Panc1 (cell line): ENCODE measurements at regions not wholly inside any gene's neighbourhood (a gene's known extent, or its start where the extent isn't known, plus 50 kb on each side); places are given as distances from the start of the nearest gene placed in this dataset.

Source experiments
- ATAC-seq: fragments of 200-7000 bp; cut with Tn5 transposase; 2 replicates; pipeline ENCODE4 v1.9.1; 2020; ENCODE audit warnings: mild to moderate bottlenecking, moderate library complexity
- BruUV-seq: library from RNA; stranded (reverse); fragments of 400-500 nt; replicated peaks from 2 replicates; lab custom pipeline; 2021; lab: Mats Ljungman, UMichigan
- CTCF ChIA-PET: fragments of 300-600 bp; sonication (Branson Sonifier 250); formaldehyde crosslinking; loops from one replicate; lab custom pipeline; 2022; ENCODE audit warnings: antibody characterized with exemption; lab: Charles Lee
- POLR2A ChIA-PET: fragments of 300-600 bp; sonication (Branson Sonifier 250); formaldehyde crosslinking; loops from one replicate; lab custom pipeline; 2022; ENCODE audit warnings: antibody characterized with exemption; lab: Charles Lee
- DNase-seq: peaks from one replicate; pipeline ENCODE4 v3.0.0-alpha.2; 2010; ENCODE audit warnings: low read depth, low spot score
- H3K27ac ChIP-seq: 2 replicates; pipeline ENCODE4 v1.5.1; 2011; ENCODE audit warnings: mild to moderate bottlenecking, low read length, inconsistent platforms
- H3K27me3 ChIP-seq: fragments of 200-500 bp; sonication (Bioruptor generic); 2 replicates; pipeline ENCODE4 v1.6.0; 2014; ENCODE audit warnings: low read length, inconsistent platforms; ENCODE audit not compliant: control insufficient read depth, insufficient read depth
- H3K36me3 ChIP-seq: fragments of 200-500 bp; sonication (Bioruptor generic); 2 replicates; pipeline ENCODE4 v1.5.1; 2014; ENCODE audit warnings: inconsistent platforms, mild to moderate bottlenecking, low read length, moderate library complexity; ENCODE audit not compliant: control insufficient read depth, insufficient read depth
- H3K4me1 ChIP-seq: 2 replicates; pipeline ENCODE4 v1.5.1; 2011; ENCODE audit warnings: inconsistent platforms, mild to moderate bottlenecking, low read length, moderate library complexity; ENCODE audit not compliant: control insufficient read depth, insufficient read depth
- H3K4me3 ChIP-seq, 2 experiments: 2 replicates each; pipeline ENCODE4 v1.5.1; 2011 to 2012; ENCODE audit warnings: low read depth in 2 of 2, low read length in 2 of 2, mild to moderate bottlenecking in 2 of 2, inconsistent platforms in 1 of 2, moderate library complexity in 1 of 2
- H3K9me3 ChIP-seq: fragments of 200-500 bp; sonication (Bioruptor generic); 2 replicates; pipeline ENCODE4 v1.5.1; 2014; ENCODE audit warnings: low read depth, mild to moderate bottlenecking, inconsistent platforms, low read length, moderate library complexity; ENCODE audit not compliant: control insufficient read depth, insufficient read depth
- POLR2AphosphoS5 ChIP-seq: IDR thresholded peaks from 2 replicates; pipeline ENCODE4 v1.6.1; 2012; ENCODE audit warnings: mild to moderate bottlenecking, low read depth, low read length, moderate library complexity
- SIN3A ChIP-seq: IDR thresholded peaks from 2 replicates; pipeline ENCODE4 v1.6.1; 2012; ENCODE audit warnings: low read depth, mild to moderate bottlenecking, low read length, moderate library complexity, borderline replicate concordance; ENCODE audit not compliant: insufficient read depth
- TCF7L2 ChIP-seq: IDR thresholded peaks from 2 replicates; pipeline ENCODE4 v1.6.1; 2011; ENCODE audit warnings: mild to moderate bottlenecking, low read depth, low read length, inconsistent platforms
- in situ Hi-C: cut with HindIII; loops from 2 replicates; pipeline ENCODE4 v1.10.0; 2016; ENCODE audit warnings: low sequenced_read_pairs, low pct_unique_long_range_greater_than_20kb
- intact Hi-C: fragments of 100-400 bp; cut with micrococcal nuclease; formaldehyde crosslinking; loops from one replicate; pipeline ENCODE4 v1.10.0; 2022; ENCODE audit not compliant: unreplicated experiment
- TF ChIP-seq, protein P1 (sequence below): fragments of 450-650 bp; IDR thresholded peaks from 2 replicates; pipeline ENCODE4 v1.5.1; 2017; ENCODE audit warnings: mild to moderate bottlenecking
- TF ChIP-seq, protein P2 (sequence below), 2 experiments: IDR thresholded peaks; 2 replicates each; pipeline ENCODE4 v1.6.1; 2011 to 2012; ENCODE audit warnings: low read depth in 2 of 2, control low read depth in 1 of 2, low read length in 1 of 2, mild to moderate bottlenecking in 1 of 2, moderate library complexity in 1 of 2; ENCODE audit not compliant: insufficient read depth in 1 of 2

DNA sequence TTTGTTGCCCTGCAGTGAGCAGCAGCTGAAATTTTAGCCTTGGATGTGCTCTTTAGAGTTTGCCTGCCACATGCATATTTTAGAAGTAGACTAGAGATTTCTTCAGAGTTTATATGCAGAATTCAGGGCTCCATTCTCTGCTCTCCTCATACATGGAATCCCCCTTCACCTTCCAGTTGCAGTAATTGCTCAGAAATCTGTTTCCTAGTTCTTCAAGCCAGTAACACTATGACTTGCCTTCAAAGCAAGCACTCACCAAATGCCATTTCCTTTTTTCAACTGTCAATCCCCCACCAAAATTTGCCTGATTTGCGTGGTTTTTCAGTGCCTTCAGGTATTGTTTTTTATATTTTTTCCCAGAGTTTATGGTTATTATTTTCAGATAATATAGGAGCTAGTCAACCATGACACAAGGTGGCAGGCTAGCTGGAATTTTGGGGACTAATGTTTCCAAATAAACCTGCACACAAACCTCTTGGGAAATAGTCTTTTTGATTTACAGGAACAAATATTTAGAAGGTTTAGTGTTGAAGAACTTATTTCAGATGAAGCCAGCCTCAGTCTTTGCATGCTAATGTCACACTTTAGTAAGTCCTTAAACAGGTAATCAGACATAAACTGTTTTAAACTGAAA lies 79.2 kb downstream of the ASCL1 start:
- H3K27me3 ChIP-seq = no peaks in the 10 kb centered on the region
- in situ Hi-C loops (no loop called here), intact Hi-C loops (no loop called here)
- H3K4me1 ChIP-seq = no peaks in the 10 kb centered on the region
- no peak overlapping the region for H3K27ac ChIP-seq
- DNase-seq (no peak), ATAC-seq (no peak)
- ChIA-PET POLR2A (no interaction called here), CTCF (no interaction called here)
- TF ChIP-seq TCF7L2 (no peak), POLR2AphosphoS5 (no peak)
- TF ChIP-seq, protein P1, sequence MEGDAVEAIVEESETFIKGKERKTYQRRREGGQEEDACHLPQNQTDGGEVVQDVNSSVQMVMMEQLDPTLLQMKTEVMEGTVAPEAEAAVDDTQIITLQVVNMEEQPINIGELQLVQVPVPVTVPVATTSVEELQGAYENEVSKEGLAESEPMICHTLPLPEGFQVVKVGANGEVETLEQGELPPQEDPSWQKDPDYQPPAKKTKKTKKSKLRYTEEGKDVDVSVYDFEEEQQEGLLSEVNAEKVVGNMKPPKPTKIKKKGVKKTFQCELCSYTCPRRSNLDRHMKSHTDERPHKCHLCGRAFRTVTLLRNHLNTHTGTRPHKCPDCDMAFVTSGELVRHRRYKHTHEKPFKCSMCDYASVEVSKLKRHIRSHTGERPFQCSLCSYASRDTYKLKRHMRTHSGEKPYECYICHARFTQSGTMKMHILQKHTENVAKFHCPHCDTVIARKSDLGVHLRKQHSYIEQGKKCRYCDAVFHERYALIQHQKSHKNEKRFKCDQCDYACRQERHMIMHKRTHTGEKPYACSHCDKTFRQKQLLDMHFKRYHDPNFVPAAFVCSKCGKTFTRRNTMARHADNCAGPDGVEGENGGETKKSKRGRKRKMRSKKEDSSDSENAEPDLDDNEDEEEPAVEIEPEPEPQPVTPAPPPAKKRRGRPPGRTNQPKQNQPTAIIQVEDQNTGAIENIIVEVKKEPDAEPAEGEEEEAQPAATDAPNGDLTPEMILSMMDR = no peak
- TF ChIP-seq, protein P2, sequence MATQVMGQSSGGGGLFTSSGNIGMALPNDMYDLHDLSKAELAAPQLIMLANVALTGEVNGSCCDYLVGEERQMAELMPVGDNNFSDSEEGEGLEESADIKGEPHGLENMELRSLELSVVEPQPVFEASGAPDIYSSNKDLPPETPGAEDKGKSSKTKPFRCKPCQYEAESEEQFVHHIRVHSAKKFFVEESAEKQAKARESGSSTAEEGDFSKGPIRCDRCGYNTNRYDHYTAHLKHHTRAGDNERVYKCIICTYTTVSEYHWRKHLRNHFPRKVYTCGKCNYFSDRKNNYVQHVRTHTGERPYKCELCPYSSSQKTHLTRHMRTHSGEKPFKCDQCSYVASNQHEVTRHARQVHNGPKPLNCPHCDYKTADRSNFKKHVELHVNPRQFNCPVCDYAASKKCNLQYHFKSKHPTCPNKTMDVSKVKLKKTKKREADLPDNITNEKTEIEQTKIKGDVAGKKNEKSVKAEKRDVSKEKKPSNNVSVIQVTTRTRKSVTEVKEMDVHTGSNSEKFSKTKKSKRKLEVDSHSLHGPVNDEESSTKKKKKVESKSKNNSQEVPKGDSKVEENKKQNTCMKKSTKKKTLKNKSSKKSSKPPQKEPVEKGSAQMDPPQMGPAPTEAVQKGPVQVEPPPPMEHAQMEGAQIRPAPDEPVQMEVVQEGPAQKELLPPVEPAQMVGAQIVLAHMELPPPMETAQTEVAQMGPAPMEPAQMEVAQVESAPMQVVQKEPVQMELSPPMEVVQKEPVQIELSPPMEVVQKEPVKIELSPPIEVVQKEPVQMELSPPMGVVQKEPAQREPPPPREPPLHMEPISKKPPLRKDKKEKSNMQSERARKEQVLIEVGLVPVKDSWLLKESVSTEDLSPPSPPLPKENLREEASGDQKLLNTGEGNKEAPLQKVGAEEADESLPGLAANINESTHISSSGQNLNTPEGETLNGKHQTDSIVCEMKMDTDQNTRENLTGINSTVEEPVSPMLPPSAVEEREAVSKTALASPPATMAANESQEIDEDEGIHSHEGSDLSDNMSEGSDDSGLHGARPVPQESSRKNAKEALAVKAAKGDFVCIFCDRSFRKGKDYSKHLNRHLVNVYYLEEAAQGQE (IDR thresholded peaks at IDR 0.05; ENCODE audit: insufficient read depth in 1 of 2, low read depth in 2 of 2, low read length in 1 of 2) = no peak
- no peak overlapping the region for H3K4me3 ChIP-seq
- H3K36me3 ChIP-seq = no peaks in the 10 kb centered on the region
- no TSS peak for BruUV-seq
- H3K9me3 ChIP-seq = no peaks in the 10 kb centered on the region

DNA sequence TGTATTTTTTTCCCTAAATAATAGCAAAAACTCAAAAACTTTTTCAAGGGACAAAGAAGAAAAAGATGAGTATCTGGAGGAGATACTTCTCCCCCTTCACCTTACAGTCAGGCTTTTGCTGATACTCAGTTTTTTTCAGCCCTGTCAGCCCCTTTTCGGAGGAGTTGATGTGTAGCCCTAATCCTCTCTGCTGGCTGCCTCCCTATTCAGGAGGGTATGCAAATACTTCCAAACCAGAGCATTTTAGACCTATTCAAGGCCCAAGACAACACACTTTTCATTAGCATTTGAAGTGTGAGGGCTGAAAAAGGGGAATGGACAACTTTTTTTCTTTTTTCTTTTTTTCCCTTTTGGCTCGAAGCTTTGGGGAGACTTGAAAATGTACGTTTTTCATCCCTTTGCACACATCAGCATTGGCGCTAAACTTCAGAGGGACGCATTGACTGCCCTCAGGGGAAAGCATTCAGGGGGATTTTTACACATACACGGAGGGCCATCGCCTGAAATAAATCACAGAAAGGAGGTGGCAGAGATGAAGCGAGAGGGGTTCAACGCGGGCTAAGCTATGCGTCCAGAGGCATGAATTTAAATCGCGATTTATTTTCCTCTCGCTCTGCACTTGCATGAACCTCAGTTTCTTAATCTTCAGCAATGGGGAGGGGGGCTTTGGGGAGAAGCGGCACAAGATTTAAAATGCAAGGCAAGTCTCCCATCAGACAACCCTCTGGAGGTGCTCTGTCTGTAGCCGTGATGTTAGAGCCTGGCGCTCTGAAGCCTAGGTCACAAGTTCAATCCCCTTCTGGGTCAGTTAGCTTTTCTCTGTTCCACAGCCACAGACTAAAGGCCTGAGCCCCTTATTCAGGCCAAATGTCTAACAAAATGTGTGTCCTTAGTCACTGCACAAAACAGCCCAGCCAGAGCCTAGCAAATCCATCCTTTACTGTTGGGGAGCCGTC lies 86.3 kb downstream of the ASCL1 start:
- no peaks in the 10 kb centered on the region for H3K36me3 ChIP-seq
- intact Hi-C loops = no loop called here
- no peaks in the 10 kb centered on the region for H3K27me3 ChIP-seq
- in situ Hi-C loops = no loop called here
- ChIA-PET CTCF (no interaction called here), POLR2A (no interaction called here)
- BruUV-seq = no TSS peak
- no peaks in the 10 kb centered on the region for H3K4me1 ChIP-seq
- H3K4me3 ChIP-seq = no peak overlapping the region
- H3K27ac ChIP-seq = no peak overlapping the region
- ATAC-seq = no peak
- TF ChIP-seq, protein P2 (IDR thresholded peaks at IDR 0.05; ENCODE audit: insufficient read depth in 1 of 2, low read depth in 2 of 2, low read length in 1 of 2) = no peak
- TF ChIP-seq TCF7L2 (no peak), SIN3A (no peak), POLR2AphosphoS5 (no peak)
- TF ChIP-seq, protein P1 = no peak
- H3K9me3 ChIP-seq = no peaks in the 10 kb centered on the region
- no peak for DNase-seq
